GM12892 (cell line): ENCODE measurements at regions not wholly inside any gene's neighbourhood (a gene's known extent, or its start where the extent isn't known, plus 50 kb on each side); places are given as distances from the start of the nearest gene placed in this dataset.

Experiments
- POLR2AphosphoS5 ChIP-seq: IDR thresholded peaks from 2 replicates; pipeline ENCODE4 v1.6.1; 2011; ENCODE audit warnings: low read depth, low read length, control low read depth
- TAF1 ChIP-seq: IDR thresholded peaks from 2 replicates; pipeline ENCODE4 v1.6.1; 2011; ENCODE audit warnings: low read depth, mild to moderate bottlenecking, control low read depth, low read length, borderline replicate concordance

GRCh38 chr4:14336656-14337055, 665.6 kb upstream of the CPEB2 start:
- TF ChIP-seq POLR2AphosphoS5 (no peak), TAF1 (no peak)
